ENCODE measurements at regions not wholly inside any gene's neighbourhood (a gene's known extent, or its start where the extent isn't known, plus 50 kb on each side); places are given as distances from the start of the nearest gene placed in this dataset.
"Not testable (repeated sequence)": the region's sequence is repeated elsewhere in the genome, so short reads cannot be mapped to it uniquely, and the experiment has no call there.

DNA sequence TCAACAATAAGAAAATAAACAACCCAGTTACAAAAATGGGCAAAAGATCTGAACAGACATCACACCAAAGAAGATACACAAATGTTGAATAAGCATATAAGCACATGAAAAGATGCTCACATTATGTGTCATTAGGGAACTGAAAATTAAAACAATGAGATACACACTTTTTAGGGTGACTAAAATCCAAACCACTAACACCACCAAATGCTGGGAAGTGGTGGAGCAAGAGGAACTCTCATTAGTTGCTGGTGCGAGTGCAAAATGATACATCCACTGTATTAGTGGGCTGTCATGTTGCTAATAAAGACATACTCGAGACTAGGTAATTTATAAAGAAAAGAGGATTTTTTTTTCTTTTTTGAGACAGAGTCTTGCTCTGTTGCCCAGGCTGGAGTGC lies 329.1 kb downstream of the TMEM38B start:
- ChIA-PET CTCF (no interaction called here), POLR2A (no interaction called here)
- TF ChIP-seq L3MBTL2 (conservative IDR thresholded peaks at IDR 0.05), result no peak
- DNase-seq (ENCODE audit: extremely low spot score), result no peak

GRCh38 chr9:106025453-106025852 lies 331.1 kb downstream of the TMEM38B start:
- POLR2A ChIA-PET, result no interaction called here
- TF ChIP-seq FOXA1 (IDR thresholded peaks at IDR 0.05) (no peak), ELF4 (IDR thresholded peaks at IDR 0.05) (no peak), HDGF (IDR thresholded peaks at IDR 0.05; ENCODE audit: borderline replicate concordance) (no peak), ZNF384 (IDR thresholded peaks at IDR 0.05) (no peak), FOXM1 (IDR thresholded peaks at IDR 0.05; ENCODE audit: borderline replicate concordance) (no peak), TARDBP (IDR thresholded peaks at IDR 0.05) (no peak), SP1 (IDR thresholded peaks at IDR 0.05) (no peak), BHLHE40 (IDR thresholded peaks at IDR 0.05; ENCODE audit: borderline replicate concordance) (no peak), ARNT (IDR thresholded peaks at IDR 0.05) (no peak)
- CTCF ChIA-PET, result no interaction called here
- peak; percentile 30 for DNase-seq (ENCODE audit: extremely low spot score)

DNA sequence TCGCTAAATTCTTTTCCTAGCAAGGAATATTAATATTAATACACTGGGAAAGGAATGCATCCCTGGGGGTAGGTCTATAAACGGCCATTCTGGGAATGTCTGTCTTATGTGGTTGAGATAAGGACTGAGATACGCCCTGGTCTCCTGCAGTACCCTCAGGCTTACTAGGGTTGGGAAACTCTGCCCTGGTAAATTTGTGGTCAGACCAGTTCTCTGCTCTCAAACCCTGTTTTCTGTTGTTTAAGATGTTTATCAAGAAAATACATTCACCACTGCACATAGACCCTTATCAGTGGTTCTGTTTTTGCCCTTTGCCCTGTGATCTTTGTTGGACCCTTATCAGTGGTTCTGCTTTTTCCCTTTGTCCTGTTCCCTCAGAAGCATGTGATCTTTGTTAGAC lies 335.8 kb downstream of the TMEM38B start:
- DNase-seq (ENCODE audit: extremely low spot score); POLR2A ChIA-PET; CTCF ChIA-PET: not testable (repeated sequence)

GRCh38 chr9:106032978-106033377 lies 338.6 kb downstream of the TMEM38B start:
- no peak for DNase-seq (ENCODE audit: extremely low spot score)
- ChIA-PET POLR2A (no interaction called here), CTCF (no interaction called here)
- TF ChIP-seq SUZ12 (IDR thresholded peaks at IDR 0.05) (no peak), SP1 (IDR thresholded peaks at IDR 0.05) (no peak), HDGF (IDR thresholded peaks at IDR 0.05; ENCODE audit: borderline replicate concordance) (no peak), FOXA1 (IDR thresholded peaks at IDR 0.05) (no peak), FOXM1 (IDR thresholded peaks at IDR 0.05; ENCODE audit: borderline replicate concordance) (no peak), ZNF384 (IDR thresholded peaks at IDR 0.05) (no peak), FOXK2 (IDR thresholded peaks at IDR 0.05) (no peak), BHLHE40 (IDR thresholded peaks at IDR 0.05; ENCODE audit: borderline replicate concordance) (no peak), CTBP1 (IDR thresholded peaks at IDR 0.05; ENCODE audit: borderline replicate concordance) (no peak), LEF1 (IDR thresholded peaks at IDR 0.05; ENCODE audit: borderline replicate concordance) (no peak), ELF4 (IDR thresholded peaks at IDR 0.05) (no peak), ARNT (IDR thresholded peaks at IDR 0.05) (no peak), NFRKB (IDR thresholded peaks at IDR 0.05) (no peak), TARDBP (IDR thresholded peaks at IDR 0.05) (no peak), L3MBTL2 (conservative IDR thresholded peaks at IDR 0.05) (no peak)
- TF ChIP-seq, protein P1, sequence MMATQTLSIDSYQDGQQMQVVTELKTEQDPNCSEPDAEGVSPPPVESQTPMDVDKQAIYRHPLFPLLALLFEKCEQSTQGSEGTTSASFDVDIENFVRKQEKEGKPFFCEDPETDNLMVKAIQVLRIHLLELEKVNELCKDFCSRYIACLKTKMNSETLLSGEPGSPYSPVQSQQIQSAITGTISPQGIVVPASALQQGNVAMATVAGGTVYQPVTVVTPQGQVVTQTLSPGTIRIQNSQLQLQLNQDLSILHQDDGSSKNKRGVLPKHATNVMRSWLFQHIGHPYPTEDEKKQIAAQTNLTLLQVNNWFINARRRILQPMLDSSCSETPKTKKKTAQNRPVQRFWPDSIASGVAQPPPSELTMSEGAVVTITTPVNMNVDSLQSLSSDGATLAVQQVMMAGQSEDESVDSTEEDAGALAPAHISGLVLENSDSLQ (IDR thresholded peaks at IDR 0.05), result no peak

GRCh38 chr9:106035806-106036205 lies 341.5 kb downstream of the TMEM38B start:
- ChIA-PET POLR2A (no interaction called here), CTCF (no interaction called here)
- TF ChIP-seq HDGF (IDR thresholded peaks at IDR 0.05; ENCODE audit: borderline replicate concordance), result no peak
- TF ChIP-seq ARNT (IDR thresholded peaks at IDR 0.05), result no peak
- TF ChIP-seq SUZ12 (IDR thresholded peaks at IDR 0.05), result no peak
- no peak for TF ChIP-seq ZNF384 (IDR thresholded peaks at IDR 0.05)
- no peak for TF ChIP-seq FOXK2 (IDR thresholded peaks at IDR 0.05)
- TF ChIP-seq, protein P1 (IDR thresholded peaks at IDR 0.05), result no peak
- no peak for TF ChIP-seq TARDBP (IDR thresholded peaks at IDR 0.05)
- no peak for TF ChIP-seq FOXA1 (IDR thresholded peaks at IDR 0.05)
- TF ChIP-seq NFRKB (IDR thresholded peaks at IDR 0.05), result no peak
- TF ChIP-seq LEF1 (IDR thresholded peaks at IDR 0.05; ENCODE audit: borderline replicate concordance), result no peak
- TF ChIP-seq CTBP1 (IDR thresholded peaks at IDR 0.05; ENCODE audit: borderline replicate concordance), result no peak
- TF ChIP-seq BHLHE40 (IDR thresholded peaks at IDR 0.05; ENCODE audit: borderline replicate concordance), result no peak
- no peak for TF ChIP-seq L3MBTL2 (conservative IDR thresholded peaks at IDR 0.05)
- TF ChIP-seq ELF4 (IDR thresholded peaks at IDR 0.05), result no peak
- no peak for TF ChIP-seq FOXM1 (IDR thresholded peaks at IDR 0.05; ENCODE audit: borderline replicate concordance)
- no peak for TF ChIP-seq SP1 (IDR thresholded peaks at IDR 0.05)
- no peak for DNase-seq (ENCODE audit: extremely low spot score)

DNA sequence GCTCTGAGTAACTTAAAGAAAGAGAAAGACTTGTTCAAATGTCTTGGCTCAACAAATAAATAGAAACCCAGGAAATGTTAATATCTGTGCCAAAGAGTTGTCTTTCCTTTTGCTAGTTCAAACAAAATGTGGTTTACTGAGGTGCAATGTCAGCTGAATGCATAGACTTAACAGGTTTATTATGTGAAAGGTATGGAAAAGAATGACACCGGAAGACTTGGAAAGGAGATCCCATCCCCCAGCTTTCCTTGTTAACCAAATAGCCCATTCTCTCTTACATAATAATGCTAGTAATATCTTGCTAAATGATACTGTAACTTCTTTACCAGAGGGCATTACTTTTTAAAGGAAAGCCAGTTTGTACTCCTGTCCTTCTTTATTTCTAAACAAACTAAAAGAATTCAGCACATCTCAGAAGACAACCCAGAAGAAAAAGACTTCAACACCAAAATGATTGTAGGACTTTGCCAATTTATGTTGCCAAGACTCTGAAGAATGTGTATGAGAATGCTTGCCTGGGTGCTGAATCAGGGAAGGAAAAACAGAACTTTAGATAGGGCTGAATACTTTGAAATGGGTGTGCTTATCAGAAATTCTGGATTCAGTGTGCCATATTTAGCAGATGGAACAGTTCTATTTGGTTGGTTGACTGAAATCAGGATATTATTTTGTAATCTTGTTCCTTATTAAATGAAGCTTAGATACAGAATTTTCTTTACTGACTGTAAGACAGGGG lies 344.1 kb downstream of the TMEM38B start:
- POLR2A ChIA-PET, result no interaction called here
- DNase-seq (ENCODE audit: extremely low spot score), result no peak
- CTCF ChIA-PET, result no interaction called here
- TF ChIP-seq HDGF (IDR thresholded peaks at IDR 0.05; ENCODE audit: borderline replicate concordance), result no peak
- TF ChIP-seq L3MBTL2 (conservative IDR thresholded peaks at IDR 0.05), result no peak
- TF ChIP-seq ARNT (IDR thresholded peaks at IDR 0.05), result no peak
- no peak for TF ChIP-seq BHLHE40 (IDR thresholded peaks at IDR 0.05; ENCODE audit: borderline replicate concordance)
- TF ChIP-seq FOXM1 (IDR thresholded peaks at IDR 0.05; ENCODE audit: borderline replicate concordance), result no peak
- TF ChIP-seq FOXA1 (IDR thresholded peaks at IDR 0.05), result no peak
- no peak for TF ChIP-seq SP1 (IDR thresholded peaks at IDR 0.05)
- no peak for TF ChIP-seq SUZ12 (IDR thresholded peaks at IDR 0.05)
- TF ChIP-seq LEF1 (IDR thresholded peaks at IDR 0.05; ENCODE audit: borderline replicate concordance), result no peak

GRCh38 chr9:106039151-106039935 lies 345.0 kb downstream of the TMEM38B start:
- CTCF ChIA-PET, result no interaction called here

GRCh38 chr9:106041920-106042319 lies 347.6 kb downstream of the TMEM38B start:
- DNase-seq (ENCODE audit: extremely low spot score); POLR2A ChIA-PET; CTCF ChIA-PET: not testable (repeated sequence)

More at GRCh38 chr9:106039151-106039935, 345.0 kb downstream of the TMEM38B start:
- DNase-seq (ENCODE audit: extremely low spot score), result no peak
- TF ChIP-seq L3MBTL2 (conservative IDR thresholded peaks at IDR 0.05) (no peak), ZNF384 (IDR thresholded peaks at IDR 0.05) (no peak), ELF4 (IDR thresholded peaks at IDR 0.05) (no peak), FOXK2 (IDR thresholded peaks at IDR 0.05) (no peak), LEF1 (IDR thresholded peaks at IDR 0.05; ENCODE audit: borderline replicate concordance) (no peak), BHLHE40 (IDR thresholded peaks at IDR 0.05; ENCODE audit: borderline replicate concordance) (no peak), HDGF (IDR thresholded peaks at IDR 0.05; ENCODE audit: borderline replicate concordance) (no peak), ARNT (IDR thresholded peaks at IDR 0.05) (no peak), SUZ12 (IDR thresholded peaks at IDR 0.05) (no peak), FOXA1 (IDR thresholded peaks at IDR 0.05) (no peak), SP1 (IDR thresholded peaks at IDR 0.05) (no peak), FOXM1 (IDR thresholded peaks at IDR 0.05; ENCODE audit: borderline replicate concordance) (no peak), TARDBP (IDR thresholded peaks at IDR 0.05) (no peak), CTBP1 (IDR thresholded peaks at IDR 0.05; ENCODE audit: borderline replicate concordance) (no peak)
- TF ChIP-seq, protein P1 (IDR thresholded peaks at IDR 0.05), result no peak
- POLR2A ChIA-PET, result no interaction called here
